ENCODE measurements at regions not wholly inside any gene's neighbourhood (a gene's known extent, or its start where the extent isn't known, plus 50 kb on each side); places are given as distances from the start of the nearest gene placed in this dataset.

- Histone ChIP-seq H3K27ac (no peak overlapping the region), H4K20me1 (ENCODE audit: insufficient read depth) (peaks cover 6% of the 10 kb centered on the region; the same call in 1 of the 2 replicates), H3K4me1 (replicated peaks; ENCODE audit: insufficient read depth) (no peaks in the 10 kb centered on the region), H3K36me3 (ENCODE audit: low read depth) (no peaks in the 10 kb centered on the region), H3K4me3 (no peak overlapping the region), H3K9me2 (ENCODE audit: insufficient read depth) (0 out of 2 replicates have a peak, but pooled peaks cover 4% of the 10 kb centered on the region), H3K4me2 (no peak overlapping the region), H3K27me3 (ENCODE audit: insufficient read depth, low read depth) (peaks cover 95% of the 10 kb centered on the region), H3K79me2 (ENCODE audit: low read depth) (no peaks in the 10 kb centered on the region), H3F3A (ENCODE audit: insufficient read depth, low read depth) (no peaks in the 10 kb centered on the region), H2AFZ (no peak overlapping the region), H3K9me3 (ENCODE audit: insufficient read depth, low read depth) (no peaks in the 10 kb centered on the region)
- intact Hi-C loops (cut with micrococcal nuclease; ENCODE audit: unreplicated experiment): no loop called here
- TF ChIP-seq EZH2 (IDR thresholded peaks at IDR 0.05; ENCODE audit: low read depth): no peak
- TF ChIP-seq CTCF (conservative IDR thresholded peaks at IDR 0.05): no peak
- BruUV-seq (replicated peaks): no TSS peak
- CTCF ChIA-PET: no interaction called here
- no peak for DNase-seq
- POLR2A ChIA-PET (ENCODE audit: unreplicated experiment): no interaction called here
Observed at GRCh38 chr5:2914981-2915484, 163.6 kb upstream of the IRX2 start.

- H3F3A ChIP-seq (ENCODE audit: insufficient read depth, low read depth): no peaks in the 10 kb centered on the region
- H3K9me3 ChIP-seq (ENCODE audit: insufficient read depth, low read depth): no peaks in the 10 kb centered on the region
- no peak overlapping the region for H3K4me3 ChIP-seq
- no peaks in the 10 kb centered on the region for H3K4me1 ChIP-seq (replicated peaks; ENCODE audit: insufficient read depth)
- H3K36me3 ChIP-seq (ENCODE audit: low read depth): no peaks in the 10 kb centered on the region
- H3K27ac ChIP-seq: no peak overlapping the region
- TF ChIP-seq EZH2 (IDR thresholded peaks at IDR 0.05; ENCODE audit: low read depth) (no peak), CTCF (conservative IDR thresholded peaks at IDR 0.05) (no peak)
- H3K9me2 ChIP-seq (ENCODE audit: insufficient read depth): 0 out of 2 replicates have a peak, but pooled peaks cover 4% of the 10 kb centered on the region
- no peak overlapping the region for H2AFZ ChIP-seq
- BruUV-seq (replicated peaks): no TSS peak
- H4K20me1 ChIP-seq (ENCODE audit: insufficient read depth): peaks cover 6% of the 10 kb centered on the region; the same call in 1 of the 2 replicates
- H3K4me2 ChIP-seq: no peak overlapping the region
- H3K27me3 ChIP-seq (ENCODE audit: insufficient read depth, low read depth): peaks cover 95% of the 10 kb centered on the region
- POLR2A ChIA-PET (ENCODE audit: unreplicated experiment): no interaction called here
- intact Hi-C loops (cut with micrococcal nuclease; ENCODE audit: unreplicated experiment): no loop called here
- no peak for DNase-seq
- no peaks in the 10 kb centered on the region for H3K79me2 ChIP-seq (ENCODE audit: low read depth)
- CTCF ChIA-PET: no interaction called here
Observed at GRCh38 chr5:2914022-2914661, 162.7 kb upstream of the IRX2 start.

GRCh38 chr5:2913281-2913680, 161.8 kb upstream of the IRX2 start:
- Histone ChIP-seq H3K27ac (no peak overlapping the region), H3K79me2 (ENCODE audit: low read depth) (no peaks in the 10 kb centered on the region), H4K20me1 (ENCODE audit: insufficient read depth) (0 out of 2 replicates have a peak, but pooled peaks cover 6% of the 10 kb centered on the region), H3F3A (ENCODE audit: insufficient read depth, low read depth) (no peaks in the 10 kb centered on the region), H3K4me1 (replicated peaks; ENCODE audit: insufficient read depth) (no peaks in the 10 kb centered on the region), H3K4me2 (no peak overlapping the region), H3K9me3 (ENCODE audit: insufficient read depth, low read depth) (no peaks in the 10 kb centered on the region), H3K9me2 (ENCODE audit: insufficient read depth) (0 out of 2 replicates have a peak, but pooled peaks cover 4% of the 10 kb centered on the region), H3K27me3 (ENCODE audit: insufficient read depth, low read depth) (peaks cover 95% of the 10 kb centered on the region), H3K4me3 (no peak overlapping the region), H3K36me3 (ENCODE audit: low read depth) (no peaks in the 10 kb centered on the region), H2AFZ (no peak overlapping the region)
- DNase-seq: no peak
- intact Hi-C loops (cut with micrococcal nuclease; ENCODE audit: unreplicated experiment): no loop called here
- ChIA-PET CTCF (no interaction called here), POLR2A (ENCODE audit: unreplicated experiment) (no interaction called here)
- no peak for TF ChIP-seq EZH2 (IDR thresholded peaks at IDR 0.05; ENCODE audit: low read depth)
- no peak for TF ChIP-seq CTCF (conservative IDR thresholded peaks at IDR 0.05)
- no TSS peak for BruUV-seq (replicated peaks)
